ENCODE measurements at regions not wholly inside any gene's neighbourhood (a gene's known extent, or its start where the extent isn't known, plus 50 kb on each side); places are given as distances from the start of the nearest gene placed in this dataset.

DNA sequence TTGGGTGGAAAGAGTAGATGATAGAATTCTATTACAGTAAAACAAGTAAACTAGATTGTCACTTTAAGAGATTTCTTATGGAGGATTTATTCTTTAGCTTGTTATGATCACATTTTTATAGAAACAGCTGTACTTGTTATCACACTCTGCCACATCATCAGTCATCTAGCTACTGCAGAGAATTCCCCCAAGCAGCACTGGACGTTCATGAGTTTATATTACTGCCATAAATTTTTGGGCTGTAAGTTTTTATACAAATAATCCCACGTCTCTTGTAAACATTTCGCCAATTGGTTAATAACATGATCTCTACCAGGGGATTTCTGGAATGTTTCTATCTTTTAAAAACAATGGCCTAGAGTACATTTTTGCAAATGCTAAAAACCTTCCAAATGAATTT lies 238.8 kb downstream of the POLR1F start:
- Histone ChIP-seq H3K4me1 (no peaks in the 10 kb centered on the region), H3K36me3 (no peaks in the 10 kb centered on the region), H3K9me3 (no peaks in the 10 kb centered on the region), H3K27me3 (no peaks in the 10 kb centered on the region), H3K4me3 (no peak overlapping the region), H3K27ac (no peak overlapping the region)
- DNase-seq (no peak), ATAC-seq (ENCODE audit: low FRiP score in 2 of 2) (no peak)
- no peak for TF ChIP-seq POLR2AphosphoS5 (IDR thresholded peaks at IDR 0.05)
- no peak for TF ChIP-seq POLR2A (IDR thresholded peaks at IDR 0.05)
- TF ChIP-seq EP300 (IDR thresholded peaks at IDR 0.05): no peak
- TF ChIP-seq, protein P1, sequence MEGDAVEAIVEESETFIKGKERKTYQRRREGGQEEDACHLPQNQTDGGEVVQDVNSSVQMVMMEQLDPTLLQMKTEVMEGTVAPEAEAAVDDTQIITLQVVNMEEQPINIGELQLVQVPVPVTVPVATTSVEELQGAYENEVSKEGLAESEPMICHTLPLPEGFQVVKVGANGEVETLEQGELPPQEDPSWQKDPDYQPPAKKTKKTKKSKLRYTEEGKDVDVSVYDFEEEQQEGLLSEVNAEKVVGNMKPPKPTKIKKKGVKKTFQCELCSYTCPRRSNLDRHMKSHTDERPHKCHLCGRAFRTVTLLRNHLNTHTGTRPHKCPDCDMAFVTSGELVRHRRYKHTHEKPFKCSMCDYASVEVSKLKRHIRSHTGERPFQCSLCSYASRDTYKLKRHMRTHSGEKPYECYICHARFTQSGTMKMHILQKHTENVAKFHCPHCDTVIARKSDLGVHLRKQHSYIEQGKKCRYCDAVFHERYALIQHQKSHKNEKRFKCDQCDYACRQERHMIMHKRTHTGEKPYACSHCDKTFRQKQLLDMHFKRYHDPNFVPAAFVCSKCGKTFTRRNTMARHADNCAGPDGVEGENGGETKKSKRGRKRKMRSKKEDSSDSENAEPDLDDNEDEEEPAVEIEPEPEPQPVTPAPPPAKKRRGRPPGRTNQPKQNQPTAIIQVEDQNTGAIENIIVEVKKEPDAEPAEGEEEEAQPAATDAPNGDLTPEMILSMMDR (IDR thresholded peaks at IDR 0.05): no peak
- WGBS, 2 donors: 39 to 44% methylated on average over 3 of the region's 3 CpGs

DNA sequence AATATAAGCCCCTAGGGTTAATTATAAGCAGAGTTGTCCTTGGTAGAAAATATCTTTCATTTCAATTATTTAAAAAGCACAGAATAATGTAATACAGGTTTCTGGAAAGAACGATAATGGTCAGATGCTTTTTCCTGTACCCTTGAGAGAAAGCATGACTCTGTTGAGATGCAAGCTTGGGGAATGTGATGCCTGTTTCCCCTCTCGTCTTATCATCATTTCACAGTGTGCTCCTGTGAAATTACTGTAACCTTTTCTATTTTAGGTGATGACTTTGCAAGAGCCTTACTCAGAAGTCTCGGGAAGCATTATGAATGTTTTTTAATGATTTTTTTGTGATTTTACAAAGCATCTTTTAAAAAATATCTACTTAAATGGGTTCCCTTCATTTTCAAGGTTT lies 243.0 kb downstream of the POLR1F start:
- no peak overlapping the region for H3K4me3 ChIP-seq
- no peaks in the 10 kb centered on the region for H3K9me3 ChIP-seq
- no peaks in the 10 kb centered on the region for H3K36me3 ChIP-seq
- H3K27ac ChIP-seq: no peak overlapping the region
- H3K27me3 ChIP-seq: no peaks in the 10 kb centered on the region
- WGBS, 2 donors: 49 to 54% methylated on average over 3 of the region's 3 CpGs
- DNase-seq (no peak), ATAC-seq (ENCODE audit: low FRiP score in 2 of 2) (no peak)
- no peaks in the 10 kb centered on the region for H3K4me1 ChIP-seq
- TF ChIP-seq EP300 (IDR thresholded peaks at IDR 0.05): no peak

DNA sequence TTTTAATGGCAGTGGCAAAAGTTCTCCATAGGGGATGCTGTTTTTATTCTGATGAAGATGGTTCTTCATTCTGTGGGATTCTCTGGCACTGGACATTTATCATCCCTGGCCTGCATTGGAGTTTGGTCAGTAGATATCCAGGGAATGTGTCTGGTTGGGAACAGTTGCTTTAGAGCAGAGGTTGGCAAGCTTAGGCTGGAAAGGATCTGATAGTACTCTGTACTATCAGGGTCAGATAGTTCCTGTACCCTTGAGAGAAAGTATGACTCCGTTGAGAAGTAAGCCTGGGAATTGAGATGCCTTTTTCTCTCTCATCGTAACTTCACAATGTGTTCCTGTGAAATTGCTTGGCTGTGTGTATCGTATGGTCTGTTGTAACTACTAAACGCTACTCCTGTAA lies 244.1 kb downstream of the POLR1F start:
- no peak overlapping the region for H3K27ac ChIP-seq
- ATAC-seq (ENCODE audit: low FRiP score in 2 of 2): no peak
- no peaks in the 10 kb centered on the region for H3K36me3 ChIP-seq
- H3K27me3 ChIP-seq: no peaks in the 10 kb centered on the region
- TF ChIP-seq POLR2A (IDR thresholded peaks at IDR 0.05): no peak
- no peak overlapping the region for H3K4me3 ChIP-seq
- no peaks in the 10 kb centered on the region for H3K4me1 ChIP-seq
- WGBS, 2 donors: 87 to 93% methylated on average over 4 of the region's 4 CpGs
- no peaks in the 10 kb centered on the region for H3K9me3 ChIP-seq
- no peak for DNase-seq

DNA sequence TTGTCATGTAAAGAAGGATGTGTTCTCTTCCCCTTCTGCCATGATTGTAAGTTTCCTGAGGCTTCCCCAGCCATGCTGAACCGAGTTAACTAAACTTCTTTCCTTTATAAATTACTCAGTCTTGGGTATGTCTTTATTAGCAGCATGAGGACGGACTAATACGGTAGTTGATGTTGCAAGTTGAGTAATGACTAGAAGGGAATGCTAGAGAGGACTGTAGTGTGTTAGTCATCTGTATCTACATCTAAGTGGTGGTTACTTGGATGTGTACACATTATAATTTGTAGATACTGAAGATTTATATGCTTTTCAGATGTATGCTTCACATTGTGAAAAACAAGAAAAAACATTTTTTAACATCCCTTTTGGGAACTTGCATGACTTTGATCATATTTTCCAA lies 244.6 kb downstream of the POLR1F start:
- WGBS, 2 donors: 82 to 88% methylated on average over 3 of the region's 3 CpGs
- Histone ChIP-seq H3K27me3 (no peaks in the 10 kb centered on the region), H3K4me1 (no peaks in the 10 kb centered on the region), H3K9me3 (no peaks in the 10 kb centered on the region), H3K4me3 (no peak overlapping the region), H3K27ac (no peak overlapping the region), H3K36me3 (no peaks in the 10 kb centered on the region)
- DNase-seq (no peak), ATAC-seq (ENCODE audit: low FRiP score in 2 of 2) (no peak)
- no peak for TF ChIP-seq POLR2A (IDR thresholded peaks at IDR 0.05)
- TF ChIP-seq, protein P1 (IDR thresholded peaks at IDR 0.05): no peak
- TF ChIP-seq EP300 (IDR thresholded peaks at IDR 0.05): no peak
- no peak for TF ChIP-seq POLR2AphosphoS5 (IDR thresholded peaks at IDR 0.05)

DNA sequence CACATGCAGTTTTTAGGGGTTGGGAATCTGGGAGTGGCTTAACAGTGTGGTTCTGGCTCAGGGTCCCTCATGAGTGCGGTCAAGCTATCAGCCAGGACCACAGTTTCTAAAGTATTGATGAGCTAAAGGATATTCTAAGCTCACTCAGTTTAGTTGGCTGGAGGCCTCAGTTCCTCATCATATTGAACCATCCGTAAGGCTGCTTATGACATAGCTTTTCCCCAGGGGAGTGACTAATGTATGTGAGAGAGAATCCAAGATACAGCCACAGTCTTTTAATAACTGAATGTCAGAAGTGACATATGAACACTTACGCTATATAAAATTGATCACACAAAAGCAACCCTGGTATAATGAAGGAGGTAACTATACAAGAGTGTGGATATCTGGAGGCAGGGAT lies 245.3 kb downstream of the POLR1F start:
- no peak overlapping the region for H3K4me3 ChIP-seq
- TF ChIP-seq, protein P1 (IDR thresholded peaks at IDR 0.05): no peak
- TF ChIP-seq POLR2A (IDR thresholded peaks at IDR 0.05): no peak
- TF ChIP-seq EP300 (IDR thresholded peaks at IDR 0.05): no peak
- TF ChIP-seq POLR2AphosphoS5 (IDR thresholded peaks at IDR 0.05): no peak
- H3K27ac ChIP-seq: no peak overlapping the region
- no peaks in the 10 kb centered on the region for H3K36me3 ChIP-seq
- no peaks in the 10 kb centered on the region for H3K4me1 ChIP-seq
- ATAC-seq (ENCODE audit: low FRiP score in 2 of 2) (no peak), DNase-seq (no peak)
- no peaks in the 10 kb centered on the region for H3K9me3 ChIP-seq
- H3K27me3 ChIP-seq: no peaks in the 10 kb centered on the region
- 91 to 94% methylated on average over 3 of the region's 3 CpGs for WGBS, 2 donors

DNA sequence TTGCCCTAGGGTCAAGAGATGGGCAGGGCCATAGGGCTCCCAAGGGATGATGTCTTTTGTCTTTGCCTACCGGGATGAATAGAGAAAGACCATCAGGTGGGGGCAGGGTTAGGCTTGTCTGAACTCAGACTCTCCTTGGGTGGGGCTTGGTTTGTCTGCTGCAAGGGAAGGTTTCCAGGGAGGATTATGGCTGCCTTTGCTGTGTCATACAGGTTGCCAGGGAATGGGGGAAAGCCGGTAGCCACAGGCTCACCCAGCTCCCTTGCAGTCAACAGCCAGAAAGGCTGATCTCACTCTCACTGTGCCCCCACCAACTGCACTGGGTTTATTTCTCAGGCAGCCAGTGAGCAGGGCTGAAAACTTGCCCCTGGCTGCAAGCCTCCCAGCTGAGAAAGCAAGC lies 253.2 kb downstream of the POLR1F start:
- no peaks in the 10 kb centered on the region for H3K36me3 ChIP-seq
- 42 to 45% methylated on average over 1 to 2 of the region's 2 CpGs for WGBS, 2 donors

More for the DNA sequence above, 253.2 kb downstream of the POLR1F start:
- Histone ChIP-seq H3K9me3 (peaks cover 0 to 5% (median 0%) of the 10 kb centered on the region in 4 donors), H3K4me1 (no peaks in the 10 kb centered on the region), H3K27me3 (no peaks in the 10 kb centered on the region), H3K27ac (no peak overlapping the region), H3K4me3 (no peak overlapping the region)
- TF ChIP-seq EP300 (IDR thresholded peaks at IDR 0.05) (no peak), POLR2AphosphoS5 (IDR thresholded peaks at IDR 0.05) (no peak), POLR2A (IDR thresholded peaks at IDR 0.05) (no peak)
- TF ChIP-seq, protein P1 (IDR thresholded peaks at IDR 0.05): no peak
- DNase-seq (no peak), ATAC-seq (ENCODE audit: low FRiP score in 2 of 2) (no peak)
